ENCODE measurements at regions not wholly inside any gene's neighbourhood (a gene's known extent, or its start where the extent isn't known, plus 50 kb on each side); places are given as distances from the start of the nearest gene placed in this dataset.
"Not testable (repeated sequence)": the region's sequence is repeated elsewhere in the genome, so short reads cannot be mapped to it uniquely, and the experiment has no call there.

DNA sequence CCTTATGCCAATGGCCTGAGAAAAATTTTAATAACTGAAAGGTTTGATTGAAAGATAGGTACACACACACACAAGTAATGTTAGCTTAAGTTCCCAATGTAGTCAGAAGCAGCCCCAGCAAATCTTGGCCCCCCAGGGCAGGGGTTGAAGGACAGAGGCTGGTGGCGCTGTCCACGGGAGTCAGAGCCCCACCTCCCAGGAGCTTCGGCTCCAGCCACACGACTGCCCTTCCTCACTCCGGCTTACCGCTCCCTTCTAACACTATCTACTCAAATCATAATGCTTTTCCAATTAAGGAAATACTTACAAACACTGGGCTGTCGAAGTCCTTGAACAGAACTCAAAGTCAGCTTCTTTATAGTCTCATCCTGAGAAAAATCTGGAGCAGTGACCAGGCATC is 163.9 kb upstream of the NBPF12 start:
- TF ChIP-seq POLR2A (IDR thresholded peaks at IDR 0.05) = not testable (repeated sequence)
- TF ChIP-seq, protein P1, sequence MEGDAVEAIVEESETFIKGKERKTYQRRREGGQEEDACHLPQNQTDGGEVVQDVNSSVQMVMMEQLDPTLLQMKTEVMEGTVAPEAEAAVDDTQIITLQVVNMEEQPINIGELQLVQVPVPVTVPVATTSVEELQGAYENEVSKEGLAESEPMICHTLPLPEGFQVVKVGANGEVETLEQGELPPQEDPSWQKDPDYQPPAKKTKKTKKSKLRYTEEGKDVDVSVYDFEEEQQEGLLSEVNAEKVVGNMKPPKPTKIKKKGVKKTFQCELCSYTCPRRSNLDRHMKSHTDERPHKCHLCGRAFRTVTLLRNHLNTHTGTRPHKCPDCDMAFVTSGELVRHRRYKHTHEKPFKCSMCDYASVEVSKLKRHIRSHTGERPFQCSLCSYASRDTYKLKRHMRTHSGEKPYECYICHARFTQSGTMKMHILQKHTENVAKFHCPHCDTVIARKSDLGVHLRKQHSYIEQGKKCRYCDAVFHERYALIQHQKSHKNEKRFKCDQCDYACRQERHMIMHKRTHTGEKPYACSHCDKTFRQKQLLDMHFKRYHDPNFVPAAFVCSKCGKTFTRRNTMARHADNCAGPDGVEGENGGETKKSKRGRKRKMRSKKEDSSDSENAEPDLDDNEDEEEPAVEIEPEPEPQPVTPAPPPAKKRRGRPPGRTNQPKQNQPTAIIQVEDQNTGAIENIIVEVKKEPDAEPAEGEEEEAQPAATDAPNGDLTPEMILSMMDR (IDR thresholded peaks at IDR 0.05) = not testable (repeated sequence)
